BJ (cell line): ENCODE measurements at regions not wholly inside any gene's neighbourhood (a gene's known extent, or its start where the extent isn't known, plus 50 kb on each side); places are given as distances from the start of the nearest gene placed in this dataset.
"Not testable (repeated sequence)": the region's sequence is repeated elsewhere in the genome, so short reads cannot be mapped to it uniquely, and the experiment has no call there.

ENCODE experiments used
- CTCF ChIA-PET: fragments of 350-600 bp; formaldehyde crosslinking; extraction: SDS; loops from one replicate; lab custom pipeline; 2021; ENCODE audit warnings: antibody characterized with exemption, inconsistent platforms; lab: Yijun Ruan, JAX
- POLR2A ChIA-PET: fragments of 300-600 bp; sonication (Branson Sonifier 250); formaldehyde crosslinking; extraction: SDS; loops from one replicate; lab custom pipeline; 2021; ENCODE audit warnings: antibody characterized with exemption; lab: Charles Lee
- DNase-seq: peaks from one replicate; pipeline ENCODE4 v3.0.0-alpha.2; 2011; ENCODE audit warnings: low read depth
- H3K27me3 ChIP-seq: 2 replicates; pipeline ENCODE4 v1.6.0; 2011; ENCODE audit warnings: low read length; ENCODE audit not compliant: control insufficient read depth, insufficient read depth
- H3K36me3 ChIP-seq: 2 replicates; pipeline ENCODE4 v1.5.1; 2011; ENCODE audit warnings: low read length; ENCODE audit not compliant: control insufficient read depth, insufficient read depth
- H3K4me3 ChIP-seq: 2 replicates; pipeline ENCODE4 v1.5.1; 2011; ENCODE audit warnings: low read depth, mild to moderate bottlenecking, control low read depth, low read length
- CTCF ChIP-seq: IDR thresholded peaks from 2 replicates; pipeline ENCODE4 v1.5.1; 2011; ENCODE audit warnings: low read depth, mild to moderate bottlenecking, control low read depth, inconsistent platforms, low read length, moderate library complexity; ENCODE audit not compliant: insufficient read depth

- DNase-seq, H3K36me3 ChIP-seq, POLR2A ChIA-PET, H3K27me3 ChIP-seq, H3K4me3 ChIP-seq: not testable (repeated sequence)
- CTCF ChIA-PET = interaction anchor here (3.5 kb wide), 1 partner anchor 8 kb away, joined by 12 read pairs; no protein-coding TSS in a partner anchor
Observed at GRCh38 chr4:73671348-73671747, 51.1 kb upstream of the RASSF6 start.

GRCh38 chr4:73673286-73673685, 53.0 kb upstream of the RASSF6 start:
- no peak for TF ChIP-seq CTCF
- no peak for DNase-seq
- ChIA-PET CTCF (interaction anchor here (1.0 to 3.5 kb wide), 3 partner anchors 7 to 14 kb away, joined by 3 to 12 read pairs (median 3); no protein-coding TSS in a partner anchor), POLR2A (no interaction called here)
- Histone ChIP-seq H3K36me3 (no peaks in the 10 kb centered on the region), H3K4me3 (no peak overlapping the region), H3K27me3 (no peaks in the 10 kb centered on the region)

- H3K4me3 ChIP-seq = no peak overlapping the region
- TF ChIP-seq CTCF = no peak
- no peak for DNase-seq
- no peaks in the 10 kb centered on the region for H3K36me3 ChIP-seq
- no peaks in the 10 kb centered on the region for H3K27me3 ChIP-seq
- POLR2A ChIA-PET = no interaction called here
- CTCF ChIA-PET = interaction anchor here (0.9 to 3.5 kb wide), 4 partner anchors 11 to 51 kb away, joined by 3 to 12 read pairs (median 3); no protein-coding TSS in a partner anchor
Observed at GRCh38 chr4:73674451-73674919, 54.2 kb upstream of the RASSF6 start.

GRCh38 chr4:73675623-73676022, 55.4 kb upstream of the RASSF6 start:
- no peaks in the 10 kb centered on the region for H3K27me3 ChIP-seq
- no peaks in the 10 kb centered on the region for H3K36me3 ChIP-seq
- no peak for TF ChIP-seq CTCF
- no peak for DNase-seq
- ChIA-PET POLR2A (no interaction called here), CTCF (interaction anchor here (0.8 to 1.6 kb wide), 3 partner anchors 9 to 287 kb away, joined by 3 to 6 read pairs (median 4); no protein-coding TSS in a partner anchor)
- no peak overlapping the region for H3K4me3 ChIP-seq

GRCh38 chr4:73676136-73676535, 55.9 kb upstream of the RASSF6 start:
- ChIA-PET POLR2A (interaction anchor here (0.9 kb wide), 1 partner anchor 11 kb away, joined by 3 read pairs; no protein-coding TSS in a partner anchor), CTCF (interaction anchor here (0.6 to 1.6 kb wide), 3 partner anchors 9 to 299 kb away, joined by 3 to 6 read pairs (median 4); no protein-coding TSS in a partner anchor)
- Histone ChIP-seq H3K27me3 (no peaks in the 10 kb centered on the region), H3K36me3 (no peaks in the 10 kb centered on the region), H3K4me3 (no peak overlapping the region)
- DNase-seq = no peak
- no peak for TF ChIP-seq CTCF
